ENCODE measurements at regions not wholly inside any gene's neighbourhood (a gene's known extent, or its start where the extent isn't known, plus 50 kb on each side); places are given as distances from the start of the nearest gene placed in this dataset.
"Not testable (repeated sequence)": the region's sequence is repeated elsewhere in the genome, so short reads cannot be mapped to it uniquely, and the experiment has no call there.

GRCh38 chrX:96502507-96502906 lies 182.1 kb upstream of the DIAPH2 start:
- no peaks in the 10 kb centered on the region for H3K4me1 ChIP-seq (replicated peaks)
- intact Hi-C loops (cut with DNase I), result no loop called here
- no peaks in the 10 kb centered on the region for H3K27me3 ChIP-seq (replicated peaks; ENCODE audit: insufficient read depth)
- no peak for DNase-seq (ENCODE audit: low spot score)
- no peaks in the 10 kb centered on the region for H3K9me3 ChIP-seq
- no peaks in the 10 kb centered on the region for H3K36me3 ChIP-seq
- no peak overlapping the region for H3K4me3 ChIP-seq
- no peak for TF ChIP-seq POLR2A (IDR thresholded peaks at IDR 0.05)
- no peak for TF ChIP-seq POLR2AphosphoS5 (IDR thresholded peaks at IDR 0.05)
- no peak for TF ChIP-seq CTCF (IDR thresholded peaks at IDR 0.05)
- no peak overlapping the region for H3K27ac ChIP-seq
- WGBS, result 19% methylated on average over 2 of the region's 2 CpGs

GRCh38 chrX:96529386-96529785 lies 155.3 kb upstream of the DIAPH2 start:
- H3K9me3 ChIP-seq; DNase-seq (ENCODE audit: low spot score); H3K27me3 ChIP-seq (replicated peaks; ENCODE audit: insufficient read depth); intact Hi-C loops (cut with DNase I); H3K4me1 ChIP-seq (replicated peaks); H3K4me3 ChIP-seq; H3K27ac ChIP-seq; H3K36me3 ChIP-seq: not testable (repeated sequence)
- WGBS, result 90% methylated on average over 2 of the region's 2 CpGs

GRCh38 chrX:96538104-96538725 lies 146.4 kb upstream of the DIAPH2 start:
- TF ChIP-seq CTCF (IDR thresholded peaks at IDR 0.05), result no peak
- no peak for TF ChIP-seq POLR2A (IDR thresholded peaks at IDR 0.05)
- no peak for TF ChIP-seq POLR2AphosphoS5 (IDR thresholded peaks at IDR 0.05)
- intact Hi-C loops (cut with DNase I), result no loop called here
- no peak for DNase-seq (ENCODE audit: low spot score)
- no peaks in the 10 kb centered on the region for H3K27me3 ChIP-seq (replicated peaks; ENCODE audit: insufficient read depth)
- H3K36me3 ChIP-seq, result no peaks in the 10 kb centered on the region
- WGBS, result 76% methylated on average over 11 of the region's 12 CpGs
- H3K4me3 ChIP-seq, result no peak overlapping the region
- H3K9me3 ChIP-seq, result no peaks in the 10 kb centered on the region
- no peak overlapping the region for H3K27ac ChIP-seq
- H3K4me1 ChIP-seq (replicated peaks), result no peaks in the 10 kb centered on the region

- H3K27ac ChIP-seq, result no peak overlapping the region
- intact Hi-C loops (cut with DNase I), result no loop called here
- H3K27me3 ChIP-seq (replicated peaks; ENCODE audit: insufficient read depth), result no peaks in the 10 kb centered on the region
- H3K36me3 ChIP-seq, result no peaks in the 10 kb centered on the region
- no peak for TF ChIP-seq POLR2A (IDR thresholded peaks at IDR 0.05)
- TF ChIP-seq CTCF (IDR thresholded peaks at IDR 0.05), result no peak
- TF ChIP-seq POLR2AphosphoS5 (IDR thresholded peaks at IDR 0.05), result no peak
- no peak for DNase-seq (ENCODE audit: low spot score)
- H3K4me3 ChIP-seq, result no peak overlapping the region
- no peaks in the 10 kb centered on the region for H3K4me1 ChIP-seq (replicated peaks)
- no peaks in the 10 kb centered on the region for H3K9me3 ChIP-seq
- WGBS, result 60% methylated on average over 2 of the region's 2 CpGs
These were observed 144.5 kb upstream of the DIAPH2 start for GRCh38 chrX:96540111-96540631.

- H3K4me3 ChIP-seq; intact Hi-C loops (cut with DNase I); H3K27me3 ChIP-seq (replicated peaks; ENCODE audit: insufficient read depth); H3K4me1 ChIP-seq (replicated peaks); H3K9me3 ChIP-seq; DNase-seq (ENCODE audit: low spot score); H3K27ac ChIP-seq; H3K36me3 ChIP-seq: not testable (repeated sequence)
- WGBS, result 83% methylated on average over 7 of the region's 7 CpGs
These were observed 138.4 kb upstream of the DIAPH2 start for GRCh38 chrX:96546281-96546680.

GRCh38 chrX:96551322-96551872 lies 133.2 kb upstream of the DIAPH2 start:
- no peak for TF ChIP-seq POLR2AphosphoS5 (IDR thresholded peaks at IDR 0.05)
- TF ChIP-seq POLR2A (IDR thresholded peaks at IDR 0.05), result no peak
- no peak for TF ChIP-seq CTCF (IDR thresholded peaks at IDR 0.05)
- H3K4me1 ChIP-seq (replicated peaks), result no peaks in the 10 kb centered on the region
- H3K27me3 ChIP-seq (replicated peaks; ENCODE audit: insufficient read depth), result no peaks in the 10 kb centered on the region
- intact Hi-C loops (cut with DNase I), result no loop called here
- no peak for DNase-seq (ENCODE audit: low spot score)
- H3K36me3 ChIP-seq, result no peaks in the 10 kb centered on the region
- no peak overlapping the region for H3K27ac ChIP-seq
- no peak overlapping the region for H3K4me3 ChIP-seq
- WGBS, result 79% methylated on average over 6 of the region's 6 CpGs
- H3K9me3 ChIP-seq, result no peaks in the 10 kb centered on the region
